ENCODE measurements at regions not wholly inside any gene's neighbourhood (a gene's known extent, or its start where the extent isn't known, plus 50 kb on each side); places are given as distances from the start of the nearest gene placed in this dataset.

DNA sequence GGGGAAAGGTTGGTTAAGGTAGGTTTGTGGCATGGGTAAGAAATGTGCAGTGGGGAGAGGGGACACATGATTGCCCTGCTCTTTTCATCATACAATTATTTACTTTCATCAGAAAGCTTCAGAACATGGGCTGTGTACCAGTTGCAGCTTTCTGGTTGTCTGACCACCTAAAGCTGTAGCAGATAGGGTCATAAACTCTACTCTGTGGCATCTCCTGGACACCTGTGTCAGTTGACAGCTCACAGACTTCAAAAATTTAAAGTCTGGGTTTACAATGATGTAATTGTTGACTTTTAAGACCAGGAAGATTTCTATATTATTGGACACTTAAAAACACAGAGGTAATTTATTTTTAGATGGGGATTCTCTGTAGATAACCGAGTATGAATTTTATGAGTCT is 222.7 kb upstream of the PRR16 start:
- ChIA-PET CTCF (no interaction called here), POLR2A (no interaction called here)
- Histone ChIP-seq H3K36me3 (ENCODE audit: control insufficient read depth in 2 of 2, insufficient read depth in 1 of 2, low read length in 2 of 2) (no peaks in the 10 kb centered on the region), H3K9me3 (ENCODE audit: control insufficient read depth, insufficient read depth, low read depth, low read length) (no peaks in the 10 kb centered on the region), H3K4me1 (ENCODE audit: control insufficient read depth, insufficient read depth, low read length) (no peaks in the 10 kb centered on the region), H3K27ac (ENCODE audit: extremely low read depth, low read depth, low read length) (no peak overlapping the region), H3K4me3 (ENCODE audit: low read depth, low read length) (no peak overlapping the region)
- no peak for TF ChIP-seq ZSCAN16 (tag by site-specific recombination; IDR thresholded peaks at IDR 0.05)
- no peak for TF ChIP-seq ZNF624 (tag by site-specific recombination; IDR thresholded peaks at IDR 0.05)
- no peak for TF ChIP-seq HOXC10 (CRISPR knock-in tag; IDR thresholded peaks at IDR 0.05)
- no peak for TF ChIP-seq ZNF404 (tag by site-specific recombination; IDR thresholded peaks at IDR 0.05)
- TF ChIP-seq ZNF341 (tag by site-specific recombination; IDR thresholded peaks at IDR 0.05; ENCODE audit: low read depth) = no peak
- TF ChIP-seq ZNF654 (tag by site-specific recombination; IDR thresholded peaks at IDR 0.05; ENCODE audit: low read depth) = no peak
- TF ChIP-seq, protein P1, sequence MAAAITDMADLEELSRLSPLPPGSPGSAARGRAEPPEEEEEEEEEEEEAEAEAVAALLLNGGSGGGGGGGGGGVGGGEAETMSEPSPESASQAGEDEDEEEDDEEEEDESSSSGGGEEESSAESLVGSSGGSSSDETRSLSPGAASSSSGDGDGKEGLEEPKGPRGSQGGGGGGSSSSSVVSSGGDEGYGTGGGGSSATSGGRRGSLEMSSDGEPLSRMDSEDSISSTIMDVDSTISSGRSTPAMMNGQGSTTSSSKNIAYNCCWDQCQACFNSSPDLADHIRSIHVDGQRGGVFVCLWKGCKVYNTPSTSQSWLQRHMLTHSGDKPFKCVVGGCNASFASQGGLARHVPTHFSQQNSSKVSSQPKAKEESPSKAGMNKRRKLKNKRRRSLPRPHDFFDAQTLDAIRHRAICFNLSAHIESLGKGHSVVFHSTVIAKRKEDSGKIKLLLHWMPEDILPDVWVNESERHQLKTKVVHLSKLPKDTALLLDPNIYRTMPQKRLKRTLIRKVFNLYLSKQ (tag by site-specific recombination; IDR thresholded peaks at IDR 0.05; ENCODE audit: borderline replicate concordance) = no peak
- TF ChIP-seq, protein P2, sequence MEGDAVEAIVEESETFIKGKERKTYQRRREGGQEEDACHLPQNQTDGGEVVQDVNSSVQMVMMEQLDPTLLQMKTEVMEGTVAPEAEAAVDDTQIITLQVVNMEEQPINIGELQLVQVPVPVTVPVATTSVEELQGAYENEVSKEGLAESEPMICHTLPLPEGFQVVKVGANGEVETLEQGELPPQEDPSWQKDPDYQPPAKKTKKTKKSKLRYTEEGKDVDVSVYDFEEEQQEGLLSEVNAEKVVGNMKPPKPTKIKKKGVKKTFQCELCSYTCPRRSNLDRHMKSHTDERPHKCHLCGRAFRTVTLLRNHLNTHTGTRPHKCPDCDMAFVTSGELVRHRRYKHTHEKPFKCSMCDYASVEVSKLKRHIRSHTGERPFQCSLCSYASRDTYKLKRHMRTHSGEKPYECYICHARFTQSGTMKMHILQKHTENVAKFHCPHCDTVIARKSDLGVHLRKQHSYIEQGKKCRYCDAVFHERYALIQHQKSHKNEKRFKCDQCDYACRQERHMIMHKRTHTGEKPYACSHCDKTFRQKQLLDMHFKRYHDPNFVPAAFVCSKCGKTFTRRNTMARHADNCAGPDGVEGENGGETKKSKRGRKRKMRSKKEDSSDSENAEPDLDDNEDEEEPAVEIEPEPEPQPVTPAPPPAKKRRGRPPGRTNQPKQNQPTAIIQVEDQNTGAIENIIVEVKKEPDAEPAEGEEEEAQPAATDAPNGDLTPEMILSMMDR (tag by site-specific recombination; IDR thresholded peaks at IDR 0.05) = no peak
- no peak for TF ChIP-seq ZNF660 (tag by site-specific recombination; IDR thresholded peaks at IDR 0.05)
- TF ChIP-seq SP2 (tag by site-specific recombination; IDR thresholded peaks at IDR 0.05) = no peak
- no peak for TF ChIP-seq KLF8 (tag by site-specific recombination; IDR thresholded peaks at IDR 0.05)

DNA sequence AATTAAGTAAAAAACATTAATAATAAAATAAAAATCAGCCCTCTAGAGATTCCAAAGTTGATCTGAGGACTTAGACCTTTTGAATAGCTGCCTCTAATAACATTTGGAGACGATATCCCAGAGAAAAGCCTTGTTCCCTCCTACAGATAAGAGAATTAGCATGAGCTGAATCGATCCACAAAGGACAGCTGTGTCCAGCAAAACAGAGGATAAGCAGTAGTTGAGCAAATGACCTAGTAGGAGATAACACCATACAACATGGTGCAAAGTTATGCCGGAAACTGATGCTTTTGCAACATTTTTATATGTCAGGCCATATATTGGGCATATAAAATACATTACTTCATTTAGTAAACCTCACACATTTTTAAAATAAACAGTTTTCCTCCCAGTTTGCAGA is 212.2 kb upstream of the PRR16 start:
- Histone ChIP-seq H3K4me3 (ENCODE audit: low read depth, low read length) (no peak overlapping the region), H3K4me1 (ENCODE audit: control insufficient read depth, insufficient read depth, low read length) (no peaks in the 10 kb centered on the region), H3K27ac (ENCODE audit: extremely low read depth, low read depth, low read length) (no peak overlapping the region), H3K9me3 (ENCODE audit: control insufficient read depth, insufficient read depth, low read depth, low read length) (no peaks in the 10 kb centered on the region), H3K36me3 (ENCODE audit: control insufficient read depth in 2 of 2, insufficient read depth in 1 of 2, low read length in 2 of 2) (no peaks in the 10 kb centered on the region)
- CTCF ChIA-PET = no interaction called here
- POLR2A ChIA-PET = no interaction called here
- no peak for TF ChIP-seq ZNF426 (tag by site-specific recombination; IDR thresholded peaks at IDR 0.05)
- TF ChIP-seq, protein P3, sequence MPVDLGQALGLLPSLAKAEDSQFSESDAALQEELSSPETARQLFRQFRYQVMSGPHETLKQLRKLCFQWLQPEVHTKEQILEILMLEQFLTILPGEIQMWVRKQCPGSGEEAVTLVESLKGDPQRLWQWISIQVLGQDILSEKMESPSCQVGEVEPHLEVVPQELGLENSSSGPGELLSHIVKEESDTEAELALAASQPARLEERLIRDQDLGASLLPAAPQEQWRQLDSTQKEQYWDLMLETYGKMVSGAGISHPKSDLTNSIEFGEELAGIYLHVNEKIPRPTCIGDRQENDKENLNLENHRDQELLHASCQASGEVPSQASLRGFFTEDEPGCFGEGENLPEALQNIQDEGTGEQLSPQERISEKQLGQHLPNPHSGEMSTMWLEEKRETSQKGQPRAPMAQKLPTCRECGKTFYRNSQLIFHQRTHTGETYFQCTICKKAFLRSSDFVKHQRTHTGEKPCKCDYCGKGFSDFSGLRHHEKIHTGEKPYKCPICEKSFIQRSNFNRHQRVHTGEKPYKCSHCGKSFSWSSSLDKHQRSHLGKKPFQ (tag by site-specific recombination; IDR thresholded peaks at IDR 0.05) = no peak
- TF ChIP-seq ZNF658 (tag by site-specific recombination; IDR thresholded peaks at IDR 0.05) = no peak
- TF ChIP-seq OVOL3 (tag by site-specific recombination; IDR thresholded peaks at IDR 0.05) = no peak
- no peak for TF ChIP-seq ZNF521 (tag by site-specific recombination; IDR thresholded peaks at IDR 0.05)
- TF ChIP-seq, protein P4, sequence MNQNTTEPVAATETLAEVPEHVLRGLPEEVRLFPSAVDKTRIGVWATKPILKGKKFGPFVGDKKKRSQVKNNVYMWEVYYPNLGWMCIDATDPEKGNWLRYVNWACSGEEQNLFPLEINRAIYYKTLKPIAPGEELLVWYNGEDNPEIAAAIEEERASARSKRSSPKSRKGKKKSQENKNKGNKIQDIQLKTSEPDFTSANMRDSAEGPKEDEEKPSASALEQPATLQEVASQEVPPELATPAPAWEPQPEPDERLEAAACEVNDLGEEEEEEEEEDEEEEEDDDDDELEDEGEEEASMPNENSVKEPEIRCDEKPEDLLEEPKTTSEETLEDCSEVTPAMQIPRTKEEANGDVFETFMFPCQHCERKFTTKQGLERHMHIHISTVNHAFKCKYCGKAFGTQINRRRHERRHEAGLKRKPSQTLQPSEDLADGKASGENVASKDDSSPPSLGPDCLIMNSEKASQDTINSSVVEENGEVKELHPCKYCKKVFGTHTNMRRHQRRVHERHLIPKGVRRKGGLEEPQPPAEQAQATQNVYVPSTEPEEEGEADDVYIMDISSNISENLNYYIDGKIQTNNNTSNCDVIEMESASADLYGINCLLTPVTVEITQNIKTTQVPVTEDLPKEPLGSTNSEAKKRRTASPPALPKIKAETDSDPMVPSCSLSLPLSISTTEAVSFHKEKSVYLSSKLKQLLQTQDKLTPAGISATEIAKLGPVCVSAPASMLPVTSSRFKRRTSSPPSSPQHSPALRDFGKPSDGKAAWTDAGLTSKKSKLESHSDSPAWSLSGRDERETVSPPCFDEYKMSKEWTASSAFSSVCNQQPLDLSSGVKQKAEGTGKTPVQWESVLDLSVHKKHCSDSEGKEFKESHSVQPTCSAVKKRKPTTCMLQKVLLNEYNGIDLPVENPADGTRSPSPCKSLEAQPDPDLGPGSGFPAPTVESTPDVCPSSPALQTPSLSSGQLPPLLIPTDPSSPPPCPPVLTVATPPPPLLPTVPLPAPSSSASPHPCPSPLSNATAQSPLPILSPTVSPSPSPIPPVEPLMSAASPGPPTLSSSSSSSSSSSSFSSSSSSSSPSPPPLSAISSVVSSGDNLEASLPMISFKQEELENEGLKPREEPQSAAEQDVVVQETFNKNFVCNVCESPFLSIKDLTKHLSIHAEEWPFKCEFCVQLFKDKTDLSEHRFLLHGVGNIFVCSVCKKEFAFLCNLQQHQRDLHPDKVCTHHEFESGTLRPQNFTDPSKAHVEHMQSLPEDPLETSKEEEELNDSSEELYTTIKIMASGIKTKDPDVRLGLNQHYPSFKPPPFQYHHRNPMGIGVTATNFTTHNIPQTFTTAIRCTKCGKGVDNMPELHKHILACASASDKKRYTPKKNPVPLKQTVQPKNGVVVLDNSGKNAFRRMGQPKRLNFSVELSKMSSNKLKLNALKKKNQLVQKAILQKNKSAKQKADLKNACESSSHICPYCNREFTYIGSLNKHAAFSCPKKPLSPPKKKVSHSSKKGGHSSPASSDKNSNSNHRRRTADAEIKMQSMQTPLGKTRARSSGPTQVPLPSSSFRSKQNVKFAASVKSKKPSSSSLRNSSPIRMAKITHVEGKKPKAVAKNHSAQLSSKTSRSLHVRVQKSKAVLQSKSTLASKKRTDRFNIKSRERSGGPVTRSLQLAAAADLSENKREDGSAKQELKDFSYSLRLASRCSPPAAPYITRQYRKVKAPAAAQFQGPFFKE (tag by site-specific recombination; IDR thresholded peaks at IDR 0.05; ENCODE audit: borderline replicate concordance) = no peak
- no peak for TF ChIP-seq ZNF133 (tag by site-specific recombination; IDR thresholded peaks at IDR 0.05)
- TF ChIP-seq ZNF624 (tag by site-specific recombination; IDR thresholded peaks at IDR 0.05) = no peak
- TF ChIP-seq HOXC10 (CRISPR knock-in tag; IDR thresholded peaks at IDR 0.05) = no peak
- TF ChIP-seq ZNF138 (tag by site-specific recombination; IDR thresholded peaks at IDR 0.05; ENCODE audit: borderline replicate concordance) = no peak
- no peak for TF ChIP-seq ZNF2 (tag by site-specific recombination; IDR thresholded peaks at IDR 0.05)
- no peak for TF ChIP-seq ZNF292 (tag by site-specific recombination; IDR thresholded peaks at IDR 0.05; ENCODE audit: borderline replicate concordance, low read depth)
- TF ChIP-seq GLI4 (tag by site-specific recombination; IDR thresholded peaks at IDR 0.05) = no peak
- no peak for TF ChIP-seq ZNF830 (tag by site-specific recombination; IDR thresholded peaks at IDR 0.05; ENCODE audit: low read depth)
- no peak for TF ChIP-seq ZNF473 (tag by site-specific recombination; IDR thresholded peaks at IDR 0.05)
- TF ChIP-seq ZNF785 (tag by site-specific recombination; IDR thresholded peaks at IDR 0.05) = no peak
- TF ChIP-seq BCL11A (tag by site-specific recombination; IDR thresholded peaks at IDR 0.05; ENCODE audit: low read depth) = no peak
- no peak for TF ChIP-seq ZNF629 (tag by site-specific recombination; IDR thresholded peaks at IDR 0.05)

Data from HEK293 (cell line).